WTC11 (cell line): ENCODE measurements at regions not wholly inside any gene's neighbourhood (a gene's known extent, or its start where the extent isn't known, plus 50 kb on each side); places are given as distances from the start of the nearest gene placed in this dataset.

Experiments used
- CREM ChIP-seq: sonication (generic); formaldehyde crosslinking; IDR thresholded peaks from 2 replicates; pipeline ENCODE4 v1.8.1; 2022; ENCODE audit warnings: mild to moderate bottlenecking, missing genetic modification reagents, moderate library complexity
- ZNF423 ChIP-seq: fragments of 250-450 bp; sonication (Bioruptor Pico); IDR thresholded peaks from 2 replicates; pipeline ENCODE4 v2.1.2; 2022; ENCODE audit warnings: mild to moderate bottlenecking, moderate library complexity

GRCh38 chr5:59992206-59992605 lies 98.7 kb upstream of the PDE4D start:
- no peak for TF ChIP-seq CREM
- TF ChIP-seq ZNF423 (CRISPR knock-in tag), result no peak
